Coronary artery (tissue), 2 donors: ENCODE measurements at regions not wholly inside any gene's neighbourhood (a gene's known extent, or its start where the extent isn't known, plus 50 kb on each side); places are given as distances from the start of the nearest gene placed in this dataset.

Experiments
- DNase-seq: peaks from one replicate; pipeline ENCODE4 v3.0.0-alpha.2; 2017; ENCODE audit warnings: low spot score
- H3K27ac ChIP-seq, 2 donors: fragments of 200-600 bp; sonication (generic); one replicate each; pipeline ENCODE4 v1.5.1; 2016 to 2019
- H3K4me3 ChIP-seq: fragments of 200-600 bp; sonication (generic); 2 replicates; pipeline ENCODE4 v1.5.1; 2016; ENCODE audit warnings: mild to moderate bottlenecking, moderate library complexity
- CTCF ChIP-seq: fragments of 200-600 bp; sonication (generic); IDR thresholded peaks from one replicate; pipeline ENCODE4 v1.5.1; 2019; ENCODE audit warnings: antibody characterized with exemption

GRCh38 chr14:55766071-55766470, 186.1 kb downstream of the KTN1 start:
- Histone ChIP-seq H3K4me3 (no peak overlapping the region), H3K27ac (no peak overlapping the region)
- no peak for DNase-seq
- TF ChIP-seq CTCF, result no peak

GRCh38 chr14:55767286-55767685, 187.3 kb downstream of the KTN1 start:
- no peak for TF ChIP-seq CTCF
- no peak for DNase-seq
- Histone ChIP-seq H3K27ac (no peak overlapping the region), H3K4me3 (no peak overlapping the region)

GRCh38 chr14:55769877-55770276, 189.9 kb downstream of the KTN1 start:
- no peak for DNase-seq
- no peak for TF ChIP-seq CTCF
- H3K27ac ChIP-seq, result no peak overlapping the region
- H3K4me3 ChIP-seq, result no peak overlapping the region

- no peak for DNase-seq
- Histone ChIP-seq H3K4me3 (no peak overlapping the region), H3K27ac (no peak overlapping the region)
- no peak for TF ChIP-seq CTCF
These were observed 191.4 kb downstream of the KTN1 start for GRCh38 chr14:55771242-55771981.

GRCh38 chr14:55772486-55772885, 192.5 kb downstream of the KTN1 start:
- TF ChIP-seq CTCF, result no peak
- DNase-seq, result no peak
- H3K4me3 ChIP-seq, result no peak overlapping the region
- H3K27ac ChIP-seq, result no peak overlapping the region

DNA sequence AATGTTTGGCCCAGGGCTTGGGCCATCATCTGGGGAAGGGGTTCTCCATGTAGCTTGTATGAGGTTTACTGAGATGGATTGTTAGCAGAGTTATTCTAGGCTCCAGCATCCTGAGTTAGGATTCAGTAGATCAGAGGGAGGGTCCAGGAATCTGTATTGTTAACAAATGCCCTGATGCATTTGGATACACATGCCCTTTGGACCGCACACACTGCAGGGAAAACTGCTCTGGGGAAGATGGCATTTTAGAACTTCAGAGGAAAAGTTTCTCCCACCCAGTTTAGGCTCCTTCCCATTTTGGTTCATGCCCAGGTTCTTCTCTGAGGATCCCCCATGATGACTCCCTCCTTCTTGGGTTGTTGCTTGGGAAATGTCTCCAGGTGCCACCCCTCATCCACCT, 193.3 kb downstream of the KTN1 start:
- no peak overlapping the region for H3K27ac ChIP-seq
- no peak for TF ChIP-seq CTCF
- no peak overlapping the region for H3K4me3 ChIP-seq
- no peak for DNase-seq

- TF ChIP-seq CTCF, result no peak
- no peak overlapping the region for H3K4me3 ChIP-seq
- no peak for DNase-seq
- no peak overlapping the region for H3K27ac ChIP-seq
These were observed 194.1 kb downstream of the KTN1 start for GRCh38 chr14:55773984-55774545.
